ENCODE measurements at regions not wholly inside any gene's neighbourhood (a gene's known extent, or its start where the extent isn't known, plus 50 kb on each side); places are given as distances from the start of the nearest gene placed in this dataset.
"Not testable (repeated sequence)": the region's sequence is repeated elsewhere in the genome, so short reads cannot be mapped to it uniquely, and the experiment has no call there.

GRCh38 chr3:168839653-168840052 lies 743.9 kb upstream of the GOLIM4 start:
- no peak for DNase-seq

DNA sequence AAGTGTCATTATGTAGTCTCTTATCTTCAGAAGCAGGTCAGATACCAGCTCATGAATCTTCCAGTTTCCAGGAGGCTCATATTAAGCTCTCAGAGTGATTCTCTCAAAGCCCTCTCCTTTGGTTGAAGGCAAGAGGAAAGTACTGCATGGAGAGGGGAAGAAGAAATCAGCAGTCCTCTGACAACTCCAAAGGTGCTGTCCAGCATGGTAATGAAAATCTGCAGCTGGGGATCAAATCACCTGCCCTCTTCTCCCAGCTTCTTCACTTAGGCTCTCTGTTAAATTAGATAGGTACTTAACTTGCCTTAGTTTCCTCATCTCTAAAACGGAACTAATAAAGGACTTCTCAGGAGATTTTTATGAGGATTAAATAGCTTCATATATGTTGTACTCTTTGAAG lies 738.8 kb upstream of the GOLIM4 start:
- no peak for DNase-seq

GRCh38 chr3:168828943-168829342 lies 733.2 kb upstream of the GOLIM4 start:
- DNase-seq = no peak

DNA sequence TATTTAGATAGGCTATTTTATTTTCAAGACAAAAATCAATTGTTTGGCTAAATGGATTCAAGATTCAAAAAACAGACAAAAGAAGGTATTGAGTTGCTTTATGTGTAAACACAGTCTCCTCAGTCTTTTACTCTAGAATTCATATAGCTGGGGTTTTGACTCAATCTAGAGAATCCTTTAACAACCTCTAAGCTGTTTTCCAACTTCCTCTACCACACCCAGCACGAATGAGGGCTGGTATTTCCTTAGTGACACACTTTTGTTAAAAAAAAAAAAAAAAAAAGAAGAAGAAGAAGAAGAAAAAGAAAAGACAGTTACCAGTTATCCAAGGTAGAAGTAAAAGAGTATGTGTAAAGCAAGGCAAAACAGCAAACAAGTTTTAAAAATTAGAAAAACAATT lies 732.8 kb upstream of the GOLIM4 start:
- no peak for DNase-seq

DNA sequence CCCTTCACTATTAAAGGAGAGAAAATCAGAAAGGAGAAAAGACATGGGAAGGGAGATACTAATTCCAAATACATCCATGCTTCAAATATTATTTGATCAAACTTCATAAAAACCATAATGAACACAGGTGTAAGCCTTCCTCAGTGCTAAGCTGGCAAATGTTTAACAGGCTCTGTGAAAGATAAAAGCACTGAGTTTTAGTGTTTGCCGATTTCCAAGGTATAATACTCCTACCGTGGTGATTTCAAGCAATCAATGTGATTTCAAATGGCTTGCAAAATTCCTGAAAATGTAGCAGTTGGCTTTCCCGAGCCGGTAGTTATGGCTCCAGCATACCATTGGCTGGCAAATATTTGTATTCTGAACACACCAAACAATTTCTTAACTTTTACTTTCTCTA lies 732.3 kb upstream of the GOLIM4 start:
- no peak for DNase-seq

- no peak for DNase-seq
Measured at GRCh38 chr3:168824107-168824506, 728.4 kb upstream of the GOLIM4 start.

DNA sequence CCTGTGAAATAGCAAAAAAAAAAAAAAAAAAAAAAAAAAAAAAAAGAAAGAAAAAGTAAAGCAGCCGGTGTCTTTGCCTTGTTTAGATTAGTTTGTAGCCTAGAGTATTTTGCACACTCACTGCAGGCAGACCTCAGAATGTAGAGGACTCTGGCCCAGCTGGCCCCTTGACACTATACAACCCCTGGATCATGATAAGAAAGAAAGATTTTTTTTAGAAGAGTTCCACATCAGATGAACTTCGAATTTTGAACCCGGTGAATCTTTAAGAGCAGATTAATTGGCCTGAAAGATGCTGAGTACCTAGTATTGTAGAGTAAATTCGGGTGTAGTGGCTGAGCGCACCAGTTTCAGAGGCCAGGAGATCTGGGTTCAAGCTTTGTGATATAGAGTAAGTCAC lies 727.7 kb upstream of the GOLIM4 start:
- DNase-seq = no peak

GRCh38 chr3:168820810-168821415 lies 725.2 kb upstream of the GOLIM4 start:
- no peak for DNase-seq

DNA sequence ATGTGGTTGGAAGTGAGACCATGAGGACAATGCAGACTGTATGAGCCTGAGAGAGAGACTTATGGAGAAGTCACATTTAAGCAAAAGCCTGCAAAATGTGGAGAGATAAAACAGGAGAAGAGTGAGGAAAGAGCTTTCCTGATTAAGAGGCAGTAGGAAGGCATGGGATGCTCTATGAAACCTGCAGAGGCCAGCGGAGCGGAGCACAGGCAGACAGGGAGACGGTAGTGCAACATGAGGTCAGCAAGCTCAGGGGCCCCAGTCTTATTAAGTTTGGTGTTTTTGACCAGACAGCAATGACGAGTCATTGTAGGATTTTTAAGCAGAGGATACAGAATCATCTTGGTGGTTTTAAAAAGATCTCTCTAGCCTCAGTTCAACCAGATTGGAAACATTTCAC lies 721.5 kb upstream of the GOLIM4 start:
- DNase-seq = no peak

- no peak for DNase-seq
Measured at GRCh38 chr3:168815946-168816345, 720.2 kb upstream of the GOLIM4 start.

DNA sequence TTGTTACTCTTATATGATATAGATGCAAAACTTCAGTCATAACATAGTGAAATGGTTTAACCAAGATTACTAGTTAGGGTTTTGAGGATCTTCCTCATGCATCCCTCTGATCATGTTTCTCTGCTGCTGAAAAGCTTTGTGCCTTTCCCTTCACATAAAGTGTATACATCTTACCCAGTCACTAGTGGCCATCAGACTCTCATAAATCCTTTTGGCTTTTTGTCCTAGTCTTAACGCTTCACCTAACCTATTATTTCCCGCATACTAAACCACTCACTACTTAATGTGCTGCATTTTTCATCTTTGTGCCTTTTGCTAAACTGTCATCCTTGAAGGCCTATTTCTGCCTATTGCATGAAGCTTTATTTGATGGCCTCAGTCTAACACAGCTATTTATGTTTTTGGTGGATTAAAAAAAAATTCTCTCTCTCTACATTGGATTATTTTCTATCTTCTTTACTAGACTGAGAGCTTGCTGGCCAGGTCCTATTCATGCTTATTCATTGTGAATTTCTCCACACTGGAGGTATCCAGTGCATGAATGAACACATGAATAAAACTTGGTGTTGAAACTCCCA lies 717.6 kb upstream of the GOLIM4 start:
- no peak for DNase-seq

- no peak for DNase-seq
Measured at GRCh38 chr3:168812234-168812633, 716.5 kb upstream of the GOLIM4 start.

DNA sequence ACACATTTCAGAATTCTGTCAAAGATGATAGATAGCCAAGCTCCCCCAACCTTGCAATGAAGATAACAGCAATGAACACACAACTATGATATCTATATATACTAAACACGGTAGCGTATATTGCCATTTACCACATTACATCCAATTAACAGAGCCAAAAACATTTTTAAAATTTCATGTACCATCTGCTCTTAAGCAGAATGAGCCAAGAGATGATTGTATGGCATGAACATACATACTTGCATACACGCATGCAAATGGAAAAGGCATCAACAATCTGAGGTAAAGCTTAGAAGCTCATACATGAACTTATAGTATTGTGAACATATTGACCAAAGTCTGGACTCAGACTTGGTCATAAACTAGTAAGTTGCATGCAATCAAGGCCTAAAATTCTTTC lies 712.9 kb upstream of the GOLIM4 start:
- no peak for DNase-seq

DNA sequence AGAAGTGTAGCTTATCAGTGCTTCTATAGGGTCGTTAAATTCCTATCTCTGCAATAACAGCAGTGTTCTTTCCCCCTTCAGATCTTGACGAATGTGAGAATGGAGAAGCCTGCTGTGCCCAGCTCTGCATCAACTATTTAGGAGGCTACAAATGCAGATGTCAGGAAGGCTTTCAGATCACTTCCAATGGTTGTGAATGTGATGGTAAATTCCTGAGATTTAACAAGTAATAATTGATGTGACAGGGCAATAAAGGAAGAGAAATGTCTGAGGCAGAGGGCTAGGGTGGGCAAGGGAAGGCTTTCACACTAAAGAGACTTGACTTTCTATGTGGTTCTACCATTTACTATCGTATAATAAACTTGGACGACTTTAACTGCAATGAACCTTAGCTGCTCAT lies 711.7 kb upstream of the GOLIM4 start:
- no peak for DNase-seq

DNA sequence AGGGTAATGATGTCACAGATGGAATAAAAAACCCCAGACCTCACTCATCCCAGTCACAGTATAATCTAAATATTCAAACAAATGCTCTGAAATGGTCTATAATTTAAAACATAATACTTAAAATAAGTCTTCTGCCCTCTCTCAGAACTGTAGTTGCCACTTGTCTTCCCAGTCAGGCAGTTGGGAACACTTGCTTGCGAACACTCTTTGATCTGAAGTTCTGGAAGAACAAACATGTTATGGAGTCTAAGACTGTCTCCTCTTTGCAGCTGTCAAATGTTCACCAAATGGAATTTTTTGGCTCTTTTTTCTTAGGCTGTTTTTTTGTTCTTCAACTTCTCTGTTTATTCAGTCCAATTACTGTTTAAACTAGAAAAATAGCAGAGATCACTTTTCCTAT lies 711.1 kb upstream of the GOLIM4 start:
- no peak for DNase-seq

DNA sequence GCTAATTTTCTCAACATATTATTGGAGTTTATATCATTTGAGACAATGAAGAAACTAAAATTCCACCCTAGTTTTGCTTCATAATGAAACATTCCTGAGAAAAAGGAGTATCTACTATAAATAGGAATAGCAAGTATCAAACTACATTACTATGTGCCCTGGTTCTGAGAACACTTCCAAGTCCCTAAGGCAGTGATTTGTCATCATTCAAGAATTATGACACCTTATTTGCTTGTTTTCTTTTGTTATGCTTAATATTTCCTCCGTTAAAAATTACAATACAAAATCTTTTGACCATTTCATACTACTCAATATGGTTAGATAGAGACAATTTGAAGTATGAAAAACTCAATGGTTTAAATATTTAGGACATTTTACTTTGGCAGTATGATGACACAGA lies 707.8 kb upstream of the GOLIM4 start:
- DNase-seq = no peak

DNA sequence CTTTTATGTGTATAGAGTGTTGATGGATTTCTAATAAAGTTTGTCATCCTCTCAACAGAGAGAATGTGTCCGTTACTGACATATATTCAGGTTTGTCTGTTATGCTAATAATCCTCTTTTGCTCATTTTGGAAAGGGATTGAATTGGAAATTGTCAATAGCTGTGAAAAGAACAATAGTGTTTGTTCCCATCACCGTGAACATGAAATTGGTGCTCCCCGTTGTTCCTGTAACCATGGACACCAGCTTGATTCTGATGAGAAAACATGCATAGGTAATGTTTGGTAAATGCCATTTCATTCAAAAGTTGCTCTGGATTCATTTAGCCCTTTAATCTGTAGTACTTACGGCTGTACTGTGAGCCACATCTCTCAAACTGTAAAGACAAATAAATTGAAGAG lies 707.0 kb upstream of the GOLIM4 start:
- no peak for DNase-seq

- no peak for DNase-seq
Measured at GRCh38 chr3:168801794-168802193, 706.1 kb upstream of the GOLIM4 start.

DNA sequence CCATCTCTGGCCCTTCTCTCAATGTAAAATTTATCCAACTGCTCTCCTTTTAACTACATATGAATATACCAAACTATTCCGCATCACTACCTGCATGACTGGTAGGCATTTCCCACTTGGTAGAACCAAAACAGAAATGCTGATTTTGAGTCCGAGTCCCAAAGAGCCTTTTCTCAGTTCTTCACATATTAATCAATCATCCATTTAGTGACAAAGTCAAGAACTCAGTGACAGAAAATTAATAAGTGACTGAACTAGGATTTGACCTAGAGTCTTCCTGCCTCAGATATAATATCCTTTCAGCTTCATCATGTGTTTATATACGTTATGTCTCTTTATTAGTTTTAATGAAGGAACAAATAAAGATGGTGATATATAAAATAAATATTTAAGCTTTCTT lies 700.6 kb upstream of the GOLIM4 start:
- DNase-seq = no peak

DNA sequence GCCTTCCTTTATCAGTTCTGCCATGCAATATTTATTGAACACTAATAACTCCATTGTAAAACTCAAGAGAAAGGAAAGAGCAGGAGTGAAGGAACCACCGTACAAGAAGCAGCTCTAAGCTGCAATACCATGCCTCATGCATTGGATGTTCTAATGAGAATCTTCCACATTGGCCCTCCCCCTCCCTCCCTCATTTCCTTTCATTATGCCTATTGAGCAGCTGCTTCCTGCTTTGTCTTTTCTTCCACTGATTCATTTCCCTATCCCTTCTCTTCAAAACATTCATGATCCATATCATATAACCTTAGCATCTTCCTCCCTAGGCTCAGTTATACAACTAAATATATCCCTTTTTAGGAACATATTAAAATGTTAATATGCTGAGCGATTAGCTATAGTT lies 698.7 kb upstream of the GOLIM4 start:
- DNase-seq = no peak

- no peak for DNase-seq
Measured at GRCh38 chr3:168782193-168782592, 686.5 kb upstream of the GOLIM4 start.

- DNase-seq = not testable (repeated sequence)
Measured at GRCh38 chr3:168779970-168780645, 684.4 kb upstream of the GOLIM4 start.

DNA sequence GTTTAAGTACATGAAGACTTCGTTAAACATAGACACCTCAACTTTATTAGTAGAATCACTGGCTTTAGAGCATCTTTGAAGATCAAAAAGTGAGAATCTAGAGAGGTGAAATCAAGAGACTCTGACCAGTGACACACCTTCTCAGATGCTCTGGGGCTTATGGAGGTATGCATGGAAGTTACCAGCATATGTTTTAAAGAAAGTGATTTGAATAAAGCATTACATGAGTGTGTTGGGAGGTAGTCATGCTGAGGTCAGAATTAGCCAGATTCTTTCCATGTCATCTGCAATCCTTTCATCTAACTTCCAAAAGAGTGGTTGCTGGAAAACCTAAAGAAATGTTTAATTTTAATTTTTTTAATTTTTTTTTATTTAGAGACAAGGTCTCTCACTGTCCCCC lies 658.0 kb upstream of the GOLIM4 start:
- no peak for DNase-seq

- no peak for DNase-seq
Measured at GRCh38 chr3:168752339-168752738, 656.6 kb upstream of the GOLIM4 start.

DNA sequence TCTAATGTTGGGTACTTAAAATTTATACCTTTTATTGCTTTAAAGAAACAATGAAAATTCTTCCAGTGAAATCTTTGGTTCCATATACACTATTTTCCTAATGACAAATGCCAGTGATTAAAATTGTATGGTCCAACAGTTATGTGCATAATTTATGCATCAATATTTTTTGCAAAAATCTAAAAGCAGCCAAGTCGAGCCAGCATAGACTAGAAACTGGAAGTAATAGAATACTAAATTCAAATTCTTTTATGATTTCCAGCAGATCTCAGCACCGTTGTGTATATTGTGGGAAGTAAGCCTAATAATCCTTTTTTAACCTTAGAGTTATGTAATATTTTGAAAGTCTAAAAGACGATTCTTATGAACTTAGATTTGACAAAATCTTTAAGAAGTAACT lies 652.0 kb upstream of the GOLIM4 start:
- no peak for DNase-seq
